CD14-positive monocyte (primary cell): ENCODE measurements at regions not wholly inside any gene's neighbourhood (a gene's known extent, or its start where the extent isn't known, plus 50 kb on each side); places are given as distances from the start of the nearest gene placed in this dataset.

ENCODE experiments used
- DNase-seq, 3 donors: peaks; one replicate each; pipeline ENCODE4 v3.0.0-alpha.2; 2011 to 2022
- H2AFZ ChIP-seq: 2 replicates; pipeline ENCODE4 v1.6.0; 2012; ENCODE audit warnings: mild to moderate bottlenecking, low read depth, low read length, inconsistent platforms; ENCODE audit not compliant: insufficient read depth, poor library complexity, severe bottlenecking
- H3K27ac ChIP-seq, 2 donors: 1 replicate in 1 of 2; 2 replicates in 1 of 2; pipeline ENCODE4 v1.5.1; 2012 to 2013; ENCODE audit warnings: low read length in 2 of 2, control low read depth in 1 of 2, inconsistent platforms in 1 of 2, low read depth in 1 of 2, mild to moderate bottlenecking in 1 of 2
- H3K27me3 ChIP-seq, 2 donors: one replicate each; pipeline versions ENCODE4 v1.6.0 to v1.6.1; 2011 to 2013; ENCODE audit warnings: low read length in 2 of 2; ENCODE audit not compliant: control insufficient read depth in 2 of 2, insufficient read depth in 2 of 2
- H3K36me3 ChIP-seq, 2 donors: replicated peaks in 1 of 2; 1 replicate in 1 of 2; 2 replicates in 1 of 2; pipeline versions ENCODE4 v1.5.1 to v1.6.1; 2012 to 2013; ENCODE audit warnings: low read length in 2 of 2, control low read depth in 1 of 2, inconsistent platforms in 1 of 2, mild to moderate bottlenecking in 1 of 2; ENCODE audit not compliant: insufficient read depth in 2 of 2, control insufficient read depth in 1 of 2
- H3K4me1 ChIP-seq, 2 donors: 1 replicate in 1 of 2; 2 replicates in 1 of 2; pipeline versions ENCODE4 v1.5.1 to v1.6.1; 2012 to 2013; ENCODE audit warnings: low read length in 2 of 2, control low read depth in 1 of 2, inconsistent platforms in 1 of 2, mild to moderate bottlenecking in 1 of 2, moderate library complexity in 1 of 2; ENCODE audit not compliant: insufficient read depth in 2 of 2, control insufficient read depth in 1 of 2
- H3K4me2 ChIP-seq: replicated peaks from 2 replicates; pipeline ENCODE3; 2012; ENCODE audit warnings: low read length, moderate library complexity, mild to moderate bottlenecking; ENCODE audit not compliant: poor library complexity, severe bottlenecking; ENCODE audit errors: extremely low read depth
- H3K4me3 ChIP-seq, 3 experiments: fragments of 200-600 bp in 1 of 3; sonication (generic) in 1 of 3; replicated peaks in 1 of 3; 1 replicate in 2 of 3; 2 replicates in 1 of 3; pipeline ENCODE4 v1.5.1; 2011 to 2013; ENCODE audit warnings: low read length in 3 of 3, mild to moderate bottlenecking in 3 of 3, control low read depth in 2 of 3, low read depth in 2 of 3, inconsistent platforms in 1 of 3, moderate library complexity in 1 of 3
- H3K79me2 ChIP-seq: 2 replicates; pipeline ENCODE4 v1.6.0; 2012; ENCODE audit warnings: mild to moderate bottlenecking, control low read depth, inconsistent platforms, low read length, moderate library complexity; ENCODE audit not compliant: insufficient read depth
- H3K9ac ChIP-seq: 2 replicates; pipeline ENCODE4 v1.6.0; 2017; ENCODE audit warnings: low read length, mild to moderate bottlenecking; ENCODE audit not compliant: insufficient read depth, poor library complexity, severe bottlenecking
- H3K9me3 ChIP-seq, 2 donors: replicated peaks in 1 of 2; 1 replicate in 1 of 2; 2 replicates in 1 of 2; pipeline versions ENCODE4 v1.5.1 to v1.6.1; 2012 to 2013; ENCODE audit warnings: low read length in 2 of 2, control low read depth in 1 of 2; ENCODE audit not compliant: control insufficient read depth in 1 of 2, insufficient read depth in 1 of 2
- H4K20me1 ChIP-seq: 2 replicates; pipeline ENCODE4 v1.6.0; 2012; ENCODE audit warnings: mild to moderate bottlenecking, low read length, control low read depth, moderate library complexity; ENCODE audit not compliant: insufficient read depth
- H3K27ac Mint-ChIP-seq, 7 donors: one replicate each; pipeline ENCODE4 v1.8.0; 2020; ENCODE audit warnings: mild to moderate bottlenecking in 7 of 7, mixed read lengths in 7 of 7, moderate library complexity in 6 of 7, inconsistent platforms in 2 of 7
- H3K27me3 Mint-ChIP-seq, 3 donors: one replicate each; pipeline ENCODE4 v1.8.0; 2021 to 2022; ENCODE audit warnings: low read depth in 3 of 3, mild to moderate bottlenecking in 3 of 3, mixed read lengths in 3 of 3, moderate library complexity in 3 of 3, inconsistent platforms in 1 of 3
- H3K36me3 Mint-ChIP-seq, 2 donors: one replicate each; pipeline ENCODE4 v1.8.0; 2020; ENCODE audit warnings: mixed read lengths in 2 of 2, inconsistent platforms in 1 of 2, mild to moderate bottlenecking in 1 of 2
- H3K4me1 Mint-ChIP-seq: one replicate; pipeline ENCODE4 v1.8.0; 2020; ENCODE audit warnings: mild to moderate bottlenecking, mixed read lengths
- H3K4me3 Mint-ChIP-seq, 2 donors: one replicate each; pipeline ENCODE4 v1.8.0; 2020; ENCODE audit warnings: mild to moderate bottlenecking in 2 of 2, mixed read lengths in 2 of 2, moderate library complexity in 1 of 2
- H3K9me3 Mint-ChIP-seq, 7 donors: one replicate each; pipeline ENCODE4 v1.8.0; 2020 to 2022; ENCODE audit warnings: mixed read lengths in 7 of 7, mild to moderate bottlenecking in 6 of 7, moderate library complexity in 6 of 7, inconsistent platforms in 2 of 7
- CTCF ChIP-seq: fragments of 200-600 bp; IDR thresholded peaks from one replicate; pipeline ENCODE4 v1.8.0; 2022; ENCODE audit warnings: antibody characterized with exemption, mild to moderate bottlenecking
- WGBS: methylation state at CpG from one replicate; pipeline ENCODE4 v1.1.5; 2013; ENCODE audit warnings: missing lambda C conversion rate; ENCODE audit not compliant: insufficient coverage; 5-methylcytosine and 5-hydroxymethylcytosine counted together
- intact Hi-C, 2 donors: fragments of 100-400 bp; cut with micrococcal nuclease; formaldehyde crosslinking; loops; one replicate each; pipeline versions ENCODE4 v1.15.0 to v1.15.1; 2023

- TF ChIP-seq CTCF = no peak
- H4K20me1 ChIP-seq = no peaks in the 10 kb centered on the region
- no CpG with 5 or more reads among the region's 3 CpGs for WGBS
- Mint-ChIP-seq H3K36me3 (no peaks in the 10 kb centered on the region), H3K27ac (no peak overlapping the region), H3K27me3 (peaks cover 0 to 5% (median 2%) of the 10 kb centered on the region in 3 donors), H3K9me3 (peaks cover 8 to 27% (median 21%) of the 10 kb centered on the region in 7 donors), H3K4me1 (no peaks in the 10 kb centered on the region), H3K4me3 (no peak overlapping the region)
- H3K27me3 ChIP-seq = no peaks in the 10 kb centered on the region
- H3K4me3 ChIP-seq = no peak overlapping the region
- H2AFZ ChIP-seq = no peak overlapping the region
- DNase-seq = no peak
- H3K9me3 ChIP-seq = peaks cover 18% of the 10 kb centered on the region in 2 donors
- intact Hi-C loops = no loop called here
- no peak overlapping the region for H3K9ac ChIP-seq
- no peak overlapping the region for H3K27ac ChIP-seq
- no peaks in the 10 kb centered on the region for H3K36me3 ChIP-seq
- no peak overlapping the region for H3K4me2 ChIP-seq
- H3K79me2 ChIP-seq = no peaks in the 10 kb centered on the region
- H3K4me1 ChIP-seq = no peaks in the 10 kb centered on the region
These were observed 196.5 kb upstream of the UBASH3B start for GRCh38 chr11:122459064-122459463.

GRCh38 chr11:122453586-122453985 lies 201.9 kb upstream of the UBASH3B start:
- intact Hi-C loops = no loop called here
- Histone ChIP-seq H3K9ac (no peak overlapping the region), H3K79me2 (no peaks in the 10 kb centered on the region), H3K27me3 (no peaks in the 10 kb centered on the region), H3K4me2 (no peak overlapping the region), H3K9me3 (peaks cover 0 to 6% of the 10 kb centered on the region in 2 donors), H2AFZ (no peak overlapping the region), H3K4me1 (no peaks in the 10 kb centered on the region), H3K36me3 (no peaks in the 10 kb centered on the region), H3K4me3 (no peak overlapping the region), H3K27ac (no peak overlapping the region), H4K20me1 (no peaks in the 10 kb centered on the region)
- DNase-seq = no peak
- no peaks in the 10 kb centered on the region for H3K4me1 Mint-ChIP-seq
- TF ChIP-seq CTCF = no peak
- H3K9me3 Mint-ChIP-seq = peaks cover 0 to 14% (median 9%) of the 10 kb centered on the region in 7 donors
- no peak overlapping the region for H3K27ac Mint-ChIP-seq
- H3K27me3 Mint-ChIP-seq = peaks cover 0 to 2% (median 0%) of the 10 kb centered on the region in 3 donors
- no CpG with 5 or more reads among the region's 2 CpGs for WGBS
- no peak overlapping the region for H3K4me3 Mint-ChIP-seq
- H3K36me3 Mint-ChIP-seq = no peaks in the 10 kb centered on the region
